OCI-LY3 (cell line): ENCODE measurements at regions not wholly inside any gene's neighbourhood (a gene's known extent, or its start where the extent isn't known, plus 50 kb on each side); places are given as distances from the start of the nearest gene placed in this dataset.

Experiments used
- H2AFZ ChIP-seq: fragments of 200-600, 300-600 bp; shearing (Covaris generic); 2 replicates; pipeline ENCODE4 v1.6.0; 2014; ENCODE audit warnings: antibody characterized with exemption, low read depth, low read length
- H3K27ac ChIP-seq: fragments of 200-600, 300-600 bp; sonication (generic); 2 replicates; pipeline ENCODE4 v1.5.1; 2014; ENCODE audit warnings: mild to moderate bottlenecking, low read length, moderate library complexity, mixed read lengths
- H3K27me3 ChIP-seq: fragments of 200-600, 300-600 bp; sonication (generic); 2 replicates; pipeline ENCODE4 v1.6.1; 2014; ENCODE audit warnings: low read depth, low read length, mixed read lengths
- H3K36me3 ChIP-seq: fragments of 200-600, 300-600 bp; sonication (generic); replicated peaks from 2 replicates; pipeline ENCODE3; 2014; ENCODE audit warnings: low read depth, low read length, mixed read lengths
- H3K4me1 ChIP-seq: fragments of 300-600, 200-600 bp; sonication (generic); 2 replicates; pipeline ENCODE4 v1.6.1; 2014; ENCODE audit warnings: low read length, mixed read lengths
- H3K4me2 ChIP-seq: fragments of 200-600, 300-600 bp; sonication (generic); 2 replicates; pipeline ENCODE4 v1.6.1; 2014; ENCODE audit warnings: low read length, mixed read lengths
- H3K4me3 ChIP-seq: fragments of 300-600, 200-600 bp; sonication (generic); 2 replicates; pipeline ENCODE4 v1.5.1; 2014; ENCODE audit warnings: antibody characterized with exemption, mild to moderate bottlenecking, low read length, moderate library complexity
- H3K79me2 ChIP-seq: fragments of 300-600, 200-600 bp; shearing (Covaris generic); 2 replicates; pipeline ENCODE4 v1.6.1; 2014; ENCODE audit warnings: mild to moderate bottlenecking, low read length, mixed read lengths
- H3K9ac ChIP-seq: fragments of 300-600, 200-600 bp; shearing (Covaris generic); 2 replicates; pipeline ENCODE4 v1.6.0; 2014; ENCODE audit warnings: mild to moderate bottlenecking, low read length, moderate library complexity
- H3K9me3 ChIP-seq: fragments of 200-600, 300-600 bp; shearing (Covaris generic); 2 replicates; pipeline ENCODE4 v1.6.1; 2014; ENCODE audit warnings: low read length, mixed read lengths; ENCODE audit not compliant: insufficient read depth
- H4K20me1 ChIP-seq: fragments of 200-600, 300-600 bp; sonication (generic); 2 replicates; pipeline ENCODE4 v1.6.1; 2016; ENCODE audit warnings: low read length, mixed read lengths; ENCODE audit not compliant: insufficient read depth
- EZH2phosphoT487 ChIP-seq: fragments of 200-600 bp; shearing (Covaris generic); IDR thresholded peaks from 2 replicates; pipeline ENCODE4 v1.6.1; 2018; ENCODE audit warnings: antibody characterized with exemption, mixed run types, low read depth
- TF ChIP-seq, protein P1 (sequence below): fragments of 200-600, 300-600 bp; sonication (generic); IDR thresholded peaks from 2 replicates; pipeline ENCODE4 v1.5.1; 2014; ENCODE audit warnings: antibody characterized with exemption, low read length, low read depth

DNA sequence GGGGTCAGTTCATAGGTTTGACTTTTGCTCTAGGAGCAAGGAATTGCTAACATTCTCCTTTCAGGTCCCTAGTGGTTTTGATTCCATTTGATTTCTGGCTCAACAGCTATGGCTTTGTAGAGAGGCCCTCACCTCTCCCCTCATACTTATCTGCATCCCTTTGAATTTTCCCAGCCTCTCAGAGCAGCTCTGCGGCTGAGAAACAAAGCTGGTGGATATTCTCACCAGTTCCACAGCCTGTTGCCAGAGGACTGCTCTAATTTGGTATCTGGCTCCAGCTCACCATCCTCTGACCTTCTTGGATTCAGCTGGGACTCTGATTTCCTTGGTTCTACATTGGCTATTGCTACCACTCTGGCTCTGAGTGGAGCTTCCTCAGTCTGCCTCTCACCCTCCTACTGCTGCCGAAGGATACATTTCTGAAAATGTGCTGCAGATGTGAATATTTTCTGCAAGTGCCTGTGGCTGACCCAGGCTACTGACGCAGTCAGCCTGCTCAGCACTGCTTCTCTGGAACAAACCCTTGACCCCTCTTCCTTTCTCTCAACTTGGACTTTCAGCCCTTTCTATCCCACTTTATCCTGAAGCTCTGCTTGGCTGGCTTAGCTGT lies 110.9 kb upstream of the ENPEP start:
- H3K79me2 ChIP-seq, result no peaks in the 10 kb centered on the region
- no peaks in the 10 kb centered on the region for H3K4me1 ChIP-seq
- no peak overlapping the region for H3K4me2 ChIP-seq
- H3K9me3 ChIP-seq, result no peaks in the 10 kb centered on the region
- no peak overlapping the region for H2AFZ ChIP-seq
- no peak overlapping the region for H3K27ac ChIP-seq
- TF ChIP-seq, protein P1, sequence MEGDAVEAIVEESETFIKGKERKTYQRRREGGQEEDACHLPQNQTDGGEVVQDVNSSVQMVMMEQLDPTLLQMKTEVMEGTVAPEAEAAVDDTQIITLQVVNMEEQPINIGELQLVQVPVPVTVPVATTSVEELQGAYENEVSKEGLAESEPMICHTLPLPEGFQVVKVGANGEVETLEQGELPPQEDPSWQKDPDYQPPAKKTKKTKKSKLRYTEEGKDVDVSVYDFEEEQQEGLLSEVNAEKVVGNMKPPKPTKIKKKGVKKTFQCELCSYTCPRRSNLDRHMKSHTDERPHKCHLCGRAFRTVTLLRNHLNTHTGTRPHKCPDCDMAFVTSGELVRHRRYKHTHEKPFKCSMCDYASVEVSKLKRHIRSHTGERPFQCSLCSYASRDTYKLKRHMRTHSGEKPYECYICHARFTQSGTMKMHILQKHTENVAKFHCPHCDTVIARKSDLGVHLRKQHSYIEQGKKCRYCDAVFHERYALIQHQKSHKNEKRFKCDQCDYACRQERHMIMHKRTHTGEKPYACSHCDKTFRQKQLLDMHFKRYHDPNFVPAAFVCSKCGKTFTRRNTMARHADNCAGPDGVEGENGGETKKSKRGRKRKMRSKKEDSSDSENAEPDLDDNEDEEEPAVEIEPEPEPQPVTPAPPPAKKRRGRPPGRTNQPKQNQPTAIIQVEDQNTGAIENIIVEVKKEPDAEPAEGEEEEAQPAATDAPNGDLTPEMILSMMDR, result no peak
- TF ChIP-seq EZH2phosphoT487, result no peak
- no peaks in the 10 kb centered on the region for H3K27me3 ChIP-seq
- no peak overlapping the region for H3K4me3 ChIP-seq
- no peaks in the 10 kb centered on the region for H3K36me3 ChIP-seq
- no peak overlapping the region for H3K9ac ChIP-seq
- H4K20me1 ChIP-seq, result no peaks in the 10 kb centered on the region

DNA sequence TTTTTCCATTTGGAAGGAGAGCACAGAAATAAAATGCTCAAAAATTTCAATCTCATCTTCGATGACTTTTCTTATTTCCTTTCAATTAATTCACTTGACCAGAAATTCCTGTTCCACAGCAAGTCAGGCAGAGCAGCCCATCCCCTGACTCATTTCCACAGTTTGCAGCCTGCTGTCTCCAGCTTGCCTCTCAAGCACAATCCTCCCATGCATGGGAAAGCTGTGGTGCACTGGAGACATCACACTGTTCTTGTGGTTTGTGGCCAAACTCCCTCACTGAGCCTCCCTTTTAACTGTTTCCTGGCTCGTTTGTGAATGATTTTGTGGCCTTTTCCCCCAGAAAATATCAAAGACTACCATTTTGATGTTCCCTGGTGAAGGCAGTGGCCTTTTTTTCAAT lies 114.0 kb upstream of the ENPEP start:
- H3K9me3 ChIP-seq, result no peaks in the 10 kb centered on the region
- no peaks in the 10 kb centered on the region for H3K36me3 ChIP-seq
- no peaks in the 10 kb centered on the region for H3K4me1 ChIP-seq
- TF ChIP-seq, protein P1, result no peak
- no peak for TF ChIP-seq EZH2phosphoT487
- H2AFZ ChIP-seq, result no peak overlapping the region
- no peak overlapping the region for H3K4me2 ChIP-seq
- 0 out of 2 replicates have a peak, but pooled peaks cover 4% of the 10 kb centered on the region for H3K27me3 ChIP-seq
- no peak overlapping the region for H3K4me3 ChIP-seq
- H3K9ac ChIP-seq, result no peak overlapping the region
- no peaks in the 10 kb centered on the region for H3K79me2 ChIP-seq
- H4K20me1 ChIP-seq, result no peaks in the 10 kb centered on the region
- H3K27ac ChIP-seq, result no peak overlapping the region

DNA sequence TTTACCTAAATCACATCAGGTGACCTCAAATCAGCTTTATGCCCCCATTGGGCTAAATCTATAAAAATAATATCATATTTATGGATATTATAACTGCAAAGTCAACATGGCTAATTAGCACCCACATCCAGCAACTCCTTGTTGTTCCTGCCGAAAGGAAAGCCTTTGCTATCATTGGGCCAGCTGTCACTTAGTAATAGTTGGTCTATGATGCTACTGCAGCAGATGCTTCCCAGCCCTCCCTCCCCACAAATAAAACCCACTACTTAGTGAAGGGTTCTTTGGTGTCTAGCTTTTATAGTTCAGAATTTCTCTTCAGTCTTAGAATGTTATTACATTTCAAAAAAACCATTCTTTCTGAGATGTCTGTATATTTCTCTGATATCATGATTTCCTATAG lies 116.9 kb upstream of the ENPEP start:
- Histone ChIP-seq H3K79me2 (no peaks in the 10 kb centered on the region), H3K36me3 (no peaks in the 10 kb centered on the region), H3K9ac (no peak overlapping the region), H3K4me1 (peaks cover 9% of the 10 kb centered on the region), H3K4me3 (no peak overlapping the region), H3K27me3 (0 out of 2 replicates have a peak, but pooled peaks cover 4% of the 10 kb centered on the region), H3K9me3 (no peaks in the 10 kb centered on the region), H2AFZ (no peak overlapping the region), H3K27ac (no peak overlapping the region), H3K4me2 (no peak overlapping the region), H4K20me1 (no peaks in the 10 kb centered on the region)
- TF ChIP-seq EZH2phosphoT487, result no peak
- TF ChIP-seq, protein P1, result no peak

DNA sequence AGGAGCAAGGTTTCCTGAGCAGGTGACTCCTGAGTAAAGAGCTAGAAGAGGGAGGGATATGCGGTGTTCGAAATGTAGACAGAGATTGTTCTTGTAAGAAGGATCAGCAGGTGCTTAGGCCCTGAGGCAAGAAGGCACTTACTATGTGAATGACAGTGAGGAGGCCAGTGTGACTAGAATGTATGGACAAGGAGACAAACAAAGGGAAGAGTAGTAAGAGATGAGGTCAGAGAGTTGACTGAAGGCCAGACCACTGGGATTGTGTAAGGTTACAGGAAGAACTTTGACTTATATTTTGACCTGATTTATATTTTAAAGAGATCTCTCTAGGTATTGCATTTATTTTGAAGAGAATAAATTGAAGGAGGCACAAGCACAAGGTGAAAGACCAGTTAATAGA lies 118.4 kb upstream of the ENPEP start:
- Histone ChIP-seq H2AFZ (no peak overlapping the region), H3K27ac (no peak overlapping the region)
- no peak for TF ChIP-seq EZH2phosphoT487
- TF ChIP-seq, protein P1, result no peak

More for the DNA sequence above, 118.4 kb upstream of the ENPEP start:
- no peak overlapping the region for H3K4me2 ChIP-seq
- H3K4me3 ChIP-seq, result no peak overlapping the region
- no peaks in the 10 kb centered on the region for H3K9me3 ChIP-seq
- no peaks in the 10 kb centered on the region for H3K36me3 ChIP-seq
- H3K27me3 ChIP-seq, result 0 out of 2 replicates have a peak, but pooled peaks cover 4% of the 10 kb centered on the region
- no peak overlapping the region for H3K9ac ChIP-seq
- H3K4me1 ChIP-seq, result peaks cover 9% of the 10 kb centered on the region
- no peaks in the 10 kb centered on the region for H3K79me2 ChIP-seq
- H4K20me1 ChIP-seq, result no peaks in the 10 kb centered on the region
